AG04449 (cell line): ENCODE measurements at regions not wholly inside any gene's neighbourhood (a gene's known extent, or its start where the extent isn't known, plus 50 kb on each side); places are given as distances from the start of the nearest gene placed in this dataset.

Experiments used
- CTCF ChIA-PET: fragments of 350-600 bp; formaldehyde crosslinking; extraction: SDS; loops from one replicate; lab custom pipeline; 2021; ENCODE audit warnings: antibody characterized with exemption; lab: Yijun Ruan, JAX
- POLR2A ChIA-PET: fragments of 400-600, 350-600 bp; formaldehyde crosslinking; extraction: SDS; loops from one replicate; lab custom pipeline; 2020; ENCODE audit warnings: antibody characterized with exemption, inconsistent platforms; lab: Yijun Ruan, JAX
- DNase-seq: peaks from one replicate; pipeline ENCODE4 v3.0.0-alpha.2; 2010; ENCODE audit warnings: low read depth, low spot score
- H3K4me3 ChIP-seq: 2 replicates; pipeline ENCODE4 v1.5.1; 2011; ENCODE audit warnings: low read depth, mild to moderate bottlenecking, control low read depth, low read length
- TF ChIP-seq, protein P1 (sequence below): IDR thresholded peaks from one replicate; pipeline ENCODE4 v1.5.1; 2011; ENCODE audit warnings: mild to moderate bottlenecking, moderate library complexity, low read length, control low read depth, inconsistent platforms; ENCODE audit not compliant: insufficient read depth; ENCODE audit errors: missing control alignments

DNA sequence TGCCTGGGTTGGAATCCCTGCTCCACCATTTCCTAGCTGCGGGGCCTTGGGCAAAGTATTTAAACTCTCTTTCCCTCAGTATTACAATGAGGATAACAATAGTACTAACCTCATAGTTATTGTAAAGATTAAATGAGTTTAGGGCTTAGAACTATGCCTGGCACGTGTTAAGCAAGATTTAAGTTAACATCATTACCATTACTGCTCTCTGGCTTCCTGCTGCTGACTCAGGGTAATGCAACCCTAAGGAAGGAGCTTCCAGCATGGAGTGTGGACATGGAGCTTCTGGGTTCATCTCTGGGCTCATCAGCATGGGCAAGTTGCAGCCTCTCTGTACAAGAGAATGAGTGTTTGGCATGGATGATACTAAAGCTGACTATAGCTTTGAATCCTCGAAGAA, 374.2 kb upstream of the MAP2 start:
- ChIA-PET POLR2A (no interaction called here), CTCF (no interaction called here)
- no peak for DNase-seq
- no peak overlapping the region for H3K4me3 ChIP-seq
- TF ChIP-seq, protein P1, sequence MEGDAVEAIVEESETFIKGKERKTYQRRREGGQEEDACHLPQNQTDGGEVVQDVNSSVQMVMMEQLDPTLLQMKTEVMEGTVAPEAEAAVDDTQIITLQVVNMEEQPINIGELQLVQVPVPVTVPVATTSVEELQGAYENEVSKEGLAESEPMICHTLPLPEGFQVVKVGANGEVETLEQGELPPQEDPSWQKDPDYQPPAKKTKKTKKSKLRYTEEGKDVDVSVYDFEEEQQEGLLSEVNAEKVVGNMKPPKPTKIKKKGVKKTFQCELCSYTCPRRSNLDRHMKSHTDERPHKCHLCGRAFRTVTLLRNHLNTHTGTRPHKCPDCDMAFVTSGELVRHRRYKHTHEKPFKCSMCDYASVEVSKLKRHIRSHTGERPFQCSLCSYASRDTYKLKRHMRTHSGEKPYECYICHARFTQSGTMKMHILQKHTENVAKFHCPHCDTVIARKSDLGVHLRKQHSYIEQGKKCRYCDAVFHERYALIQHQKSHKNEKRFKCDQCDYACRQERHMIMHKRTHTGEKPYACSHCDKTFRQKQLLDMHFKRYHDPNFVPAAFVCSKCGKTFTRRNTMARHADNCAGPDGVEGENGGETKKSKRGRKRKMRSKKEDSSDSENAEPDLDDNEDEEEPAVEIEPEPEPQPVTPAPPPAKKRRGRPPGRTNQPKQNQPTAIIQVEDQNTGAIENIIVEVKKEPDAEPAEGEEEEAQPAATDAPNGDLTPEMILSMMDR, result no peak

DNA sequence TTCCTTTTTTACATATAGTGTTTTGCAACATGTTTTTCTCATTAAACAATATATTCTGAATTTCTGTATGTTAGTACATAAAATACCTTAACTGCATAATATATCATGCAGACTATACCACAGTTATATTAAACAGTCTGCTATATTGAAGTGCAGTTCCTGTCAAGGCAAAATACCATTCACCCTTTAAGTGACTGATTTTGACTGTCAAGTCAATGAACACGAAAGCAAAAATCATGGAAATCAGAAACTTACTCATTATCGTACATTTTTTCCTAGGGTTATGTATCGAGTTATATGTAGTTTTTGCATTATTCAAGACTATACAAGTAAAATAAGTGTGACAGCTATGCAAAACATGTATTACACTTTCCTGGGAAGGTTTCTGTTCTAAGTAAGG, 361.6 kb upstream of the MAP2 start:
- CTCF ChIA-PET, result no interaction called here
- no peak overlapping the region for H3K4me3 ChIP-seq
- no peak for DNase-seq
- POLR2A ChIA-PET, result no interaction called here
- TF ChIP-seq, protein P1, result no peak

DNA sequence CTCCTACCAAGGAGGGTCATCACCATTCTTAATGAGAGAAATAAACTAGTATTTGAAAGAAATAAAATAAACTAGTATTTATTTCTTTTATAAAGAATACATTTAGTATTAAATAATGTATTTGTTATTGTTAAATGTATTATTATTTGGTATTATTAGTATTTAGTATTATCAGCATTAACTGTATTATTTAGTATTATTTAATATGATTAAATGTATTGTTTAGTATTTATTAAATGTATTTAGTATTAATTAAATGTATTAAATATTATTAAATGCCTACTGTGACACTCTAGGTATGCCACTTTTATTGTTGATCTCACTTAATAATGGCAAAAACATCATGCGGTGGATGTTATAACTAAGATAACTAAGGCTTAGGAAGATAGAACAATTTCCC, 353.6 kb upstream of the MAP2 start:
- POLR2A ChIA-PET, result no interaction called here
- CTCF ChIA-PET, result no interaction called here
- TF ChIP-seq, protein P1, result no peak
- DNase-seq, result no peak
- no peak overlapping the region for H3K4me3 ChIP-seq

DNA sequence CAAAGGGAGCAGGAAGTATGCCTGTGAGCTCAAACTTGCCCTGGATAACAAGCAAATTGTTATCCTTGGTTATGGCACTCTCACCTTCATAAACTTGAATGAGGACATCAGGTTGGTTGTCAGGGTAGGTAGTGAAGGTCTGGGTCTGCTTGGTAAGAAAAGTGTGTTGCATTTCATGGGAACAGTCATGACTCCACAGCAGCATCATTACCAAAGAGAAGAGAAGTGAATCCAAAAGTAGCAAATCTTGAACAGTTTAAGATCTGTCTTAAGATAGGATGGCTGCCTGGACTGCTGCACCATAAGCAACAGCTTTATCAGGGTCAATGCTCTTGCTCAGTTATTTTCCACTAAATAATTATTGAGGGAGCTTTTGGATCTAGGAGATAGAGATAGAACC, 350.7 kb upstream of the MAP2 start:
- TF ChIP-seq, protein P1, result no peak
- DNase-seq, result no peak
- CTCF ChIA-PET, result no interaction called here
- H3K4me3 ChIP-seq, result no peak overlapping the region
- POLR2A ChIA-PET, result no interaction called here

DNA sequence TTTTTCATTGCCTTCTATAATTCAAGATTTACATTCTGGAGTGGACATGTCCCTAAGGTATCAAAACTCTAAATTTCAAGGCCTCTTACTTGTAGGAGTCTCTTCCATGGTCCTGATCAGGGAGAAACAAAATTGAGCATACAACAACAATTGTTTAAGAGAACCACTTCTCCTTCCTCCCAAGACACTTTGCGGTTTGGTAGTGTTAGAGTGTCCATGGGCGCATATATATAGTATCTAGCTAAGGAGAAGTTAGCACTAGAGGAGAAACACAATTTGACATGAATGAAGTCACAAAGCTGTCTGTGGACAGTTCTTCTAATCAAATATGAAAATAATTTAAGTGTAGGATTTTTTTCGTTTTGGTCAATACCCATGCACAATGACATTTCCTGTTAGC, 349.1 kb upstream of the MAP2 start:
- ChIA-PET CTCF (no interaction called here), POLR2A (no interaction called here)
- DNase-seq, result no peak
- H3K4me3 ChIP-seq, result no peak overlapping the region
- TF ChIP-seq, protein P1, result no peak

DNA sequence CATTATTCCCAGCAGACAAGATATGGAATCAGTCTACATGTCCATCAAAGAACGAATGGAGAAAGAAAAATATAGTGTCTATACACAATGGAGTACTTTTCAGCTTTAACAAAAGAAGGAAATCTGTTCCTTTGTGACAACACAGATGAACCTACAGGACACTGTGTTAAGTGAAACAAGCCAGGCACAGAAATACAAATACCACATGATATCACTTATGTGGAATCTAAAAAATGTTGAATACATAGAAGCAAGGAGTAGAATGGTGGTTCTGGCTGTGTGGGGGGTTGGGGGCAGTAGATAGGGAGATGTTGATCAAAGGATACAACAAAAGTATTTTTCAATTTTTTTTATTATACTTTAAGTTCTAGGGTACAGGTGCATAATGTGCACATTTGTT, 347.7 kb upstream of the MAP2 start:
- ChIA-PET CTCF (no interaction called here), POLR2A (no interaction called here)
- DNase-seq, result no peak
- TF ChIP-seq, protein P1, result no peak
- no peak overlapping the region for H3K4me3 ChIP-seq
